ENCODE measurements at regions not wholly inside any gene's neighbourhood (a gene's known extent, or its start where the extent isn't known, plus 50 kb on each side); places are given as distances from the start of the nearest gene placed in this dataset.
"Not testable (repeated sequence)": the region's sequence is repeated elsewhere in the genome, so short reads cannot be mapped to it uniquely, and the experiment has no call there.

GRCh38 chr4:53706422-53707032 lies 115.2 kb upstream of the LNX1 start:
- no peak for DNase-seq (ENCODE audit: low read depth)

GRCh38 chr4:53705972-53706371 lies 114.7 kb upstream of the LNX1 start:
- DNase-seq (ENCODE audit: low read depth): no peak
- H3K4me3 ChIP-seq (ENCODE audit: low read depth, low read length): no peak overlapping the region

More at GRCh38 chr4:53706422-53707032, 115.2 kb upstream of the LNX1 start:
- no peak overlapping the region for H3K4me3 ChIP-seq (ENCODE audit: low read depth, low read length)

DNA sequence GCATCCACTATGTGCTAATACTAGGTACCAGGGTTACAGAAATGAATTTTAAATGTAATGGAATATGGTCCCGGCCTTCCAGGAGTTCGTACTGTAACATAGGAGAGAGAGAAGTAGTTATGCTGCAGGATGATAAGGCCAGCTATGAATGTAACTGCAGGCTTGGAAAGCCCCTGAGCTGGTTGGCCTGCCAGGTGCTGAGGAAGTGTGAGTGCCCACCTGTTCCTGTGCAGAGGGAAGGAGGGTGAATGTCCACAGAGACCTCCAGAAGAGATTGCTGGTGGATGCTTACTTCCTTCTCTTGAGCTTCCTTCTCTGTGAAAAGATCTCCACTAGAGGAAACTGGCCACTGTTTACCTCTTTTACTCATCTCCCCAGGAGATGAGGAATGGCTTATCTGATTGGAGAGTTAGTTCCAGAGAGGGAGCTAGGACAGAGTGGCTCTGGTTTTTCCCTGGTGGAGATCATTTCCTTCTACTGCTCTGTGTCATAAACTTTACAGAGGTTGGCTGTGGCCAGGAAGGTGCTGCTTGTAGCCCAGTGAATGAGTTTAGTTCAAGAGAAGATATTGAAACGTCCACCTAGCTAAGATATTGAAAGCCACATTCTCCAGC lies 114.0 kb upstream of the LNX1 start:
- DNase-seq (ENCODE audit: low read depth): no peak

DNA sequence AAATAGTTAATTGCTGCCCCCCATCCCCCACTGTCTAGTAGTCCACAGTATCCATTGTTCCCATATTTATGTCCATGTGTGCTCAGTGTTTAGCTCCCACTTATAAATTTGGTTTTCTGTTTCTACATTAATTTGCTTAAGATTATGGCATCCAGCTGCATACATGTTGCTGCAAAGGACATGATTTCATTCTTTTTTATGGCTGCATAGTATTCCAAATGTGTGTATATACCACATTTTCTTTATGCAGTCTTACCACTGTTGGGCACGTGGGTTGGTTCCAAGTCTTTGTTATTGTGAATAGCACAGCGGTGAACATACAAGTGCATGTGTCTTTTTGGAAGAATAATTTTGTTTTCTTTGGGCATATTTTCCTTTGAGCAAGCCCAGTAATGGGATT lies 113.0 kb upstream of the LNX1 start:
- no peak for DNase-seq (ENCODE audit: low read depth)
- H3K4me3 ChIP-seq (ENCODE audit: low read depth, low read length): no peak overlapping the region

More for the DNA sequence above, 114.0 kb upstream of the LNX1 start:
- no peak overlapping the region for H3K4me3 ChIP-seq (ENCODE audit: low read depth, low read length)

DNA sequence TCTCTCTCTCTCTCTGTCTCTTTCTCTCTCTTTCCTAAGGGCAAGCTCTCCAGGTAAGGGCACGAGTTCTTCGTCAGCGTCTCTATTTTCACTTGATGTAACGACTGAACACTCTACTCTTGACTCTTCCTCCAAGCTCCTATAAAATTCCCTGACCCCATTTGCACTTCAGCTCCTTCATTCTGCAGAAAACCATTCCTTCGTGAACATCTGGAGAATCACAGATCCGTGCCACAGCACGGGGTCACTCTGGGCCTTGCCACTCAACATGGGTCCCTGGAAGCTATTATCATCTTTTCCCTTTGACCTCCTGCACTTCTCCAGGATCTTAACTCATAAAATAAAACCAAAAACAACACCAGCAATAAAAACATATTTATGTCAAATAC lies 112.0 kb upstream of the LNX1 start:
- no peak for DNase-seq (ENCODE audit: low read depth)
- no peak overlapping the region for H3K4me3 ChIP-seq (ENCODE audit: low read depth, low read length)

DNA sequence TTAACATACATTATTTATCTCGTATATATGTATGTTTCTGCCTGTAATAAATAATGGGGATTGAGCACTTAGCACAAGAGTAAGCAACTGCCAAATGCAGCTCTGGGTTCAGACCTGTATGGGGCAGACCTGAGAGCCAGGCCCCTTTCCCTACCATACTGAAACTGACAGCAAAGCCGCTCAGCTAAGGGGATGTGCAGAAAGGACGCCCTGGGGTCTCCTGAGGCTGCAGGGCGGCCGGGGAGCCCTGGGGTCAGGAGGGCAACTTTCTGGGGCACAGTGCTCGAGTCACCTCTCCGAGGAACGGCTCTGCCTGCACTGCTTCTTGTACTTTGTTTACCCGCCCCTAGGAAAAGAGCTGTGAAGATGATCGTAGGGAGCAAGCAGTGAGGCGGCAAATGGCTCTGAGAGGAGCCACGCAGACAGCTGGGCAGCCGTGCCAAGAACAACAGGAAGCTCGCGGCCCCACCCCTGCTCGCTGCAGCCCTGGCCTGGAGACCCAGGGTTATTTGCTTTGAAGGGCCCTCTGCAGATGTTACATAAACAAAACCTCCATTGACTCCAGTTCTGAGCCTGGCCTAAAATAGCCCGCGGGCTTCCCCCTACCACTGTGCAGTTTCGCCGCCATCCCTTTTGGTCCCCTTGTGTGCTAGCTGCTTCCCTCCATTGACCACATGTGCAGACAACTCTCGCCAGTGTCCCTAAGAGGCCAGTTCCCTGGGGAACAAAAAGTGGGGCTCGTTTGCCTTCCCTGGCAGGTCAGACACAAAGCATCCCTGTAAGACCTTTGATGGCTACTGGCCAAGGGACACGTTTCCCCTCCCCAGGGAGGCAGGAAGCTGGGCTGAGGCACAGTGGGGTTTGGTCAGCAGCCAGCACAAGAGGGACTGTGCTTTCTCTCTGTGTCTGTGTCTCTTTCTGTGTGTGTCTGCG lies 111.3 kb upstream of the LNX1 start:
- no peak overlapping the region for H3K4me3 ChIP-seq (ENCODE audit: low read depth, low read length)
- peak; percentile 71 for DNase-seq (ENCODE audit: low read depth)

- not testable (repeated sequence) for DNase-seq (ENCODE audit: low read depth); H3K4me3 ChIP-seq (ENCODE audit: low read depth, low read length)
Measured at GRCh38 chr4:53701260-53701659, 110.0 kb upstream of the LNX1 start.

DNA sequence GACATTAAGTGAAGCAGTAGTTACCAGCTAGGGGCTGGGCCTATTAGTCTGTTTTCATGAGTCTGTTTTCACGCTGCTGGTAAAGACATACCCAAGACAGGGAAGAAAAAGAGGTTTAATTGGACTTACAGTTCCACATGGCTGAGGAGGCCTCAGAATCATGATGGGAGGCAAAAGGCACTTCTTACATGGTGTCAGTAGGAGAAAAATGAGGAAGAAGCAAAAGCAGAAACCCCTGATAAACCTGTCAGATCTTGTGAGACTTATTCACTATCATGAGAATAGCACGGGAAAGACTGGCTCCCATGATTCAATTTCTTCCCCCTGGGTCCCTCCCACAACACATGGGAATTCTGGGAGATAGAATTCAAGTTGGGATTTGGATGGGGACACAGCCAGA lies 108.0 kb upstream of the LNX1 start:
- H3K4me3 ChIP-seq (ENCODE audit: low read depth, low read length); DNase-seq (ENCODE audit: low read depth): not testable (repeated sequence)

DNA sequence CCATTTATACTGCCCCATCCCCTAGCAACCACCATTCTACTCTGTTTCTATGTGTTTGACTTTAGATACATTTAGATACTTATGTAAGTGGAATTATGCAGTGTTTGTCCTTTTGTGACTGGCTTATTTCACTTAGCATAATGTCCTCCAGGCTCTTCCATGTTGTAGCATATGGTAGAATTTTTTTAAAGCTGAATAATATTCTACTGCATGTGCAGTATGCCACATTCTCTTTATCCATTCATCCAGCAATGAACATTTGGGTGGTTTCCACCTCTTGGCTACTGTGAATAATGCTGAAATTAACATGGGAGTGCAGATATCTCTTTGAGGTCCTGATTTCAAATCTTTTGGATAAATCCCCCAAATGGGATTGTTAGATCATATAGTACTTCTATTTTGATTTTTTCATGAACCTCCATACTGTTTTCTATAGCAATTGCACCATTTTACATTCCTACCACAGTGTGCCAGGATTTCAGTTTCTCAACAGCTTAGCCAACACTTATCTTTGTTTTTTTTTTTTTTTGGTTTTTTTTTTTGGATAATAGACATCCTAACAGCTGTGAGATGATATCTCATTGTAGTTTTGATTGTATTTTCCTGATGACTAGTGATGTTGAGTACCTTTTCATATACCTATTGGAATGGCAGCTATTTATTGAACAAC lies 105.9 kb upstream of the LNX1 start:
- no peak for DNase-seq (ENCODE audit: low read depth)

DNA sequence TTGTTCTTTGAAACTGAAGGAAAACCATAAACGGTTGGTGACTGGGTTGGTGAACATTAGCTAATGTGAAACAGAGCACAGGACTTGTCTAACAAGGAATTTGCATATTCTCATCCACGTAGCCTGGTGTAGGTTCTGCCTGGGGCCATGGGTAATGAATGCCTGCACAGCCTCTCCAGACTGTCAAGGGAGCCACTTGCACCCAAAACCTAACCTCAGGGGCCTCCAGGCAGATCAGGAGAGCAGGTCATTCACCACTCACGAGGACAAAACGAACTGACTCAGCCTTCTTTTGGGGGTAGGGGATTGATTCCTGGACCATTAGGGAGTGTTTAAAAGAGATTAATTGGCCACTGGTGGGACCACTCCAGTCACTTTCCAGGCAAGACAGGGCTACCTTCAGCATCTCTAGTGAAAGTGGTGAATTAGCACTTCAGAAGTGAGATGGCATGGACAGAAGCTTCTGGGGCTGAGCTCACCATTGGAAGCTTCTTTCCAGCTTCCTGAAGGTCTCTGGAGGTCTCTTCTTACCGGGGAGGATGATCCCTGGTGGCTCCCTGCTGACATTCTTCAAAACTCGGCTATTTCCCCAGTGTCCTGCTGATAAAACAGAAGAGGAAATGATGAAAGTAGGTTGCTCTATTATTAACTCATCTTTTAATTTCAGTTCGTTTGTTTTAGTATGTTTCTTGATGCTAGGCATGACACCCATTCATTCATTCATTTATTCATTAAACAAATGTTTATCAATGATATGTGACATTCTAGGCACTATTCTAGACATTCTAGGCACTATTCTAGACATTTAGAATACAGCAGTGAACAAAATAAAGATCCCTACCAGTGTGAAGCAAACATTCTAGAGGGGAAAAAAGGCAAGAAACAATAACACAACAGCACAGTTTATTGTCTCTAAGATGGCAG lies 104.5 kb upstream of the LNX1 start:
- DNase-seq (ENCODE audit: low read depth): no peak
- no peak overlapping the region for H3K4me3 ChIP-seq (ENCODE audit: low read depth, low read length)

More for the DNA sequence above, 105.9 kb upstream of the LNX1 start:
- no peak overlapping the region for H3K4me3 ChIP-seq (ENCODE audit: low read depth, low read length)

GRCh38 chr4:53694666-53695065 lies 103.4 kb upstream of the LNX1 start:
- DNase-seq (ENCODE audit: low read depth): no peak
- no peak overlapping the region for H3K4me3 ChIP-seq (ENCODE audit: low read depth, low read length)

DNA sequence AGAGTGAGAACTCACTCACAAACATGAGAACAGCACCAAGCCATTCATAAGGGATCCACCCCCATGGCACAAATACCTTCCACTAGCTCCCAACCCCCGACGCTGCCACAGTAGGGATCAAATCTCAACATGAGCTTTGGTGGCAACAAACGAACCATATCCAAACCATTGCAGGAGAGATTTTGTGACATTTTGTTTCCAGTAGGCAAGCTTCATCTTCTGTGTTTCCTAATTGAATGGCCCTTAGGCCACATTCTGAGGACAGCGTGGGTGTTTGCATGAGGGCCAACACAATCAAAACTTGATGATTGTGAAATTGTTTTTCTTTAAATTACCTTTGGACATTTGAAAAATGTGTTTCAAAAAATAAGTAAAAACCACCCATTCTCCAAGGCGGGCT lies 102.6 kb upstream of the LNX1 start:
- no peak for DNase-seq (ENCODE audit: low read depth)
- H3K4me3 ChIP-seq (ENCODE audit: low read depth, low read length): no peak overlapping the region

GRCh38 chr4:53693408-53693807 lies 102.1 kb upstream of the LNX1 start:
- H3K4me3 ChIP-seq (ENCODE audit: low read depth, low read length): no peak overlapping the region
- DNase-seq (ENCODE audit: low read depth): no peak

GRCh38 chr4:53688186-53688790 lies 97.0 kb upstream of the LNX1 start:
- H3K4me3 ChIP-seq (ENCODE audit: low read depth, low read length): no peak overlapping the region
- peak; percentile 99 for DNase-seq (ENCODE audit: low read depth)

DNA sequence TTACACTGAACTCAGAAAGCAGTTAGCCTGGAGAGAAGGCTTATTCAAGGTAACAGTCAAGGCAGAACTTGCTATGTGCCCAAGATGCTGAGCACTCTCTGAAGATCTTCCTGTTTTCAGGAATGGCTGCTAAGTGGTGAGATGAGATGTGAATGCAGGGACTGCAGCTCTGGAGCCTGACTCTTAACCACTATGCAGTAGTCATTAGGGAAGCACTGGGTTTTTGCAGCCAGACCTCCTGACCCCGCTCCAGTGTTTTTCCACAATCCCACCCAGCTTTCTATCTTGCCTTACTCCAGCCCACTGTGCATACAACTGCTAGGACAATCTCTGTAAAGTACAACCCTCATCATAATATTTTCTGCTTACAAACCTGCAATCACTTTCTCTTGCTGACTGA lies 95.2 kb upstream of the LNX1 start:
- no peak overlapping the region for H3K4me3 ChIP-seq (ENCODE audit: low read depth, low read length)

GRCh38 chr4:53684136-53685130 lies 93.1 kb upstream of the LNX1 start:
- no peak for DNase-seq (ENCODE audit: low read depth)
- no peak overlapping the region for H3K4me3 ChIP-seq (ENCODE audit: low read depth, low read length)

More for the DNA sequence above, 95.2 kb upstream of the LNX1 start:
- no peak for DNase-seq (ENCODE audit: low read depth)

DNA sequence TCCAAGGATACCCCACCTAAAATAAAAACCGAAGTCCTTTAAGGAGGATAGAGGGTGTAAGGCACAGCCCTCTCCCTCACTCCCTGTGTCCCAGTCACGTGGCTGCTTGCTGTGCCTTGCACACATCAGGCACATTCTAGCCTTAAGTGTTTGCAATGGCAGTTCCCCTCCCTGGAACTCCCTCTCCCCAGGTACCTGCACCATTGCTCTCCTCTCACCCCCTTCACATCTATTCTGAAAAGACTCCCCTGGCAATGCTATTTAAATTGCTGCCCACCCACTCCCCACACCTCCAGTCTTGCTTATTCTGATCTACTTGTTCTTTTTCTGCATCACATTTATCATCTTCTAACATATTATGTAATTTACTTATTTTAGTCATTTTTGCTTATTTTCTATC lies 91.6 kb upstream of the LNX1 start:
- no peak overlapping the region for H3K4me3 ChIP-seq (ENCODE audit: low read depth, low read length)
- no peak for DNase-seq (ENCODE audit: low read depth)

Measured in skeletal muscle cell (primary cell).